Endothelial cell of umbilical vein (primary cell): ENCODE measurements at regions not wholly inside any gene's neighbourhood (a gene's known extent, or its start where the extent isn't known, plus 50 kb on each side); places are given as distances from the start of the nearest gene placed in this dataset.

Experiments used
- BruUV-seq: library from RNA; stranded (reverse); fragments of 400-500 nt; replicated peaks from 2 replicates; lab custom pipeline; 2021; lab: Mats Ljungman, UMichigan
- CTCF ChIA-PET: fragments of 300-600, 350-600 bp; sonication (Branson Sonifier 250); formaldehyde crosslinking; loops from one replicate; lab custom pipeline; 2021; ENCODE audit warnings: antibody characterized with exemption, inconsistent platforms; lab: Charles Lee
- POLR2A ChIA-PET: fragments of 300-600, 350-600 bp; sonication (Branson Sonifier 250); formaldehyde crosslinking; loops from one replicate; lab custom pipeline; 2021; ENCODE audit warnings: antibody characterized with exemption, inconsistent platforms; lab: Charles Lee
- DNase-seq: peaks from one replicate; pipeline ENCODE4 v3.0.0-alpha.2; 2011; ENCODE audit warnings: low read depth, low spot score
- FAIRE-seq: peaks from 2 replicates; lab custom pipeline; 2011; peaks lifted over from hg19 to GRCh38; lab: Jason Lieb, UNC
- H2AFZ ChIP-seq: 2 replicates; pipeline ENCODE4 v1.6.0; 2012; ENCODE audit warnings: low read depth, low read length, control low read depth, inconsistent platforms
- H3K27ac ChIP-seq: 2 replicates; pipeline ENCODE4 v1.5.1; 2011; ENCODE audit warnings: low read depth, mild to moderate bottlenecking, control low read depth, low read length, moderate library complexity; ENCODE audit not compliant: insufficient read depth
- H3K27me3 ChIP-seq, 2 experiments: 2 replicates each; pipeline versions ENCODE4 v1.6.0 to v1.6.1; 2011; ENCODE audit warnings: low read length in 2 of 2, mixed read lengths in 1 of 2; ENCODE audit not compliant: control insufficient read depth in 2 of 2, insufficient read depth in 2 of 2
- H3K36me3 ChIP-seq, 2 experiments: 2 replicates in 1 of 2; 3 replicates in 1 of 2; pipeline ENCODE4 v1.5.1; 2011; ENCODE audit warnings: low read length in 2 of 2, mild to moderate bottlenecking in 1 of 2, moderate library complexity in 1 of 2; ENCODE audit not compliant: control insufficient read depth in 2 of 2, insufficient read depth in 2 of 2; ENCODE audit errors: extremely low read depth in 1 of 2
- H3K4me1 ChIP-seq: 3 replicates; pipeline ENCODE4 v1.5.1; 2011; ENCODE audit warnings: mild to moderate bottlenecking, low read length; ENCODE audit not compliant: control insufficient read depth, insufficient read depth; ENCODE audit errors: extremely low read depth
- H3K4me2 ChIP-seq: 2 replicates; pipeline ENCODE4 v1.6.1; 2011; ENCODE audit warnings: low read length, control low read depth, mixed read lengths; ENCODE audit not compliant: insufficient read depth
- H3K4me3 ChIP-seq, 3 experiments: fragments of 200-600 bp in 1 of 3; sonication (generic), shearing (Covaris generic) in 1 of 3; replicated peaks in 1 of 3; 2 replicates each; pipeline ENCODE4 v1.5.1; 2011 to 2016; ENCODE audit warnings: control low read depth in 3 of 3, low read length in 3 of 3, mild to moderate bottlenecking in 2 of 3, inconsistent platforms in 1 of 3, low read depth in 1 of 3, moderate library complexity in 1 of 3; ENCODE audit not compliant: insufficient read depth in 1 of 3
- H3K79me2 ChIP-seq: 2 replicates; pipeline ENCODE4 v1.6.0; 2012; ENCODE audit warnings: low read length, inconsistent platforms; ENCODE audit not compliant: control insufficient read depth, insufficient read depth
- H3K9ac ChIP-seq: replicated peaks from 2 replicates; pipeline ENCODE3; 2011; ENCODE audit warnings: low read length, control low read depth; ENCODE audit not compliant: insufficient read depth; ENCODE audit errors: extremely low read depth
- H3K9me1 ChIP-seq: replicated peaks from 3 replicates; pipeline ENCODE4 v1.6.0; 2011; ENCODE audit warnings: mild to moderate bottlenecking, low read length; ENCODE audit not compliant: control insufficient read depth, insufficient read depth; ENCODE audit errors: extremely low read depth
- H3K9me3 ChIP-seq: replicated peaks from 2 replicates; pipeline ENCODE4 v1.5.1; 2012; ENCODE audit warnings: low read length, inconsistent platforms; ENCODE audit not compliant: control insufficient read depth, insufficient read depth
- H4K20me1 ChIP-seq: replicated peaks from 2 replicates; pipeline ENCODE3; 2011; ENCODE audit warnings: mild to moderate bottlenecking, low read length; ENCODE audit not compliant: control insufficient read depth, insufficient read depth; ENCODE audit errors: extremely low read depth
- EZH2 ChIP-seq: IDR thresholded peaks from 2 replicates; pipeline ENCODE4 v1.6.1; 2012; ENCODE audit warnings: borderline replicate concordance, low read depth, mild to moderate bottlenecking, moderate library complexity, low read length, inconsistent platforms; ENCODE audit not compliant: severe bottlenecking
- FOS ChIP-seq: IDR thresholded peaks from 2 replicates; pipeline ENCODE4 v1.6.1; 2011; ENCODE audit warnings: mild to moderate bottlenecking, low read length, moderate library complexity, borderline replicate concordance; ENCODE audit not compliant: insufficient read depth
- GATA2 ChIP-seq: IDR thresholded peaks from 2 replicates; pipeline ENCODE4 v1.7.0; 2011; ENCODE audit warnings: low read depth, mild to moderate bottlenecking, moderate library complexity, mixed read lengths, low read length; ENCODE audit not compliant: insufficient read length, insufficient read depth
- JUN ChIP-seq: IDR thresholded peaks from 2 replicates; pipeline ENCODE4 v1.6.1; 2011; ENCODE audit warnings: borderline replicate concordance, low read depth; ENCODE audit not compliant: insufficient read length, insufficient read depth
- MYC ChIP-seq: IDR thresholded peaks from one replicate; pipeline ENCODE4 v1.6.1; 2011; ENCODE audit warnings: mild to moderate bottlenecking, low read depth, low read length
- POLR2A ChIP-seq: IDR thresholded peaks from 2 replicates; pipeline ENCODE4 v1.6.1; 2012; ENCODE audit warnings: low read depth, mild to moderate bottlenecking, control low read depth, low read length
- POLR2AphosphoS5 ChIP-seq: IDR thresholded peaks from 2 replicates; pipeline ENCODE4 v1.6.1; 2012; ENCODE audit warnings: low read depth, mild to moderate bottlenecking, control low read depth, low read length, moderate library complexity; ENCODE audit not compliant: insufficient read depth
- dilution Hi-C: fragments of 300-500 bp; cut with MboI; formaldehyde crosslinking; loops from one replicate; pipeline ENCODE4 v1.15.0; 2019; ENCODE audit warnings: low sequenced_read_pairs; ENCODE audit not compliant: extremely low pct_ligation_motif_present
- intact Hi-C: fragments of 100-400 bp; cut with micrococcal nuclease; formaldehyde crosslinking; loops from one replicate; pipeline ENCODE4 v1.10.0; 2022
- TF ChIP-seq, protein P1 (sequence below): IDR thresholded peaks from 2 replicates; pipeline ENCODE4 v1.6.1; 2011; ENCODE audit not compliant: insufficient read depth, insufficient read length
- TF ChIP-seq, protein P2 (sequence below), 2 donors: IDR thresholded peaks; 1 replicate in 1 of 2; 2 replicates in 1 of 2; pipeline ENCODE4 v1.5.1; 2011; ENCODE audit warnings: low read length in 2 of 2, mild to moderate bottlenecking in 2 of 2, moderate library complexity in 2 of 2, control low read depth in 1 of 2, inconsistent platforms in 1 of 2, low read depth in 1 of 2; ENCODE audit not compliant: insufficient read depth in 1 of 2; ENCODE audit errors: extremely low read depth in 1 of 2

GRCh38 chr20:11651647-11652046 is 266.0 kb upstream of the BTBD3 start:
- Histone ChIP-seq H2AFZ (no peak overlapping the region), H3K9me1 (no peaks in the 10 kb centered on the region), H3K4me3 (no peak overlapping the region), H3K79me2 (no peaks in the 10 kb centered on the region), H3K36me3 (no peaks in the 10 kb centered on the region), H3K27me3 (no peaks in the 10 kb centered on the region), H3K27ac (no peak overlapping the region), H3K9ac (no peak overlapping the region), H3K4me2 (no peak overlapping the region), H3K4me1 (no peaks in the 10 kb centered on the region), H3K9me3 (no peaks in the 10 kb centered on the region), H4K20me1 (no peaks in the 10 kb centered on the region)
- CTCF ChIA-PET, result no interaction called here
- intact Hi-C loops, result no loop called here
- BruUV-seq, result no TSS peak
- FAIRE-seq (no peak), DNase-seq (no peak)
- TF ChIP-seq JUN (no peak), POLR2A (no peak), EZH2 (no peak), GATA2 (no peak), MYC (no peak), POLR2AphosphoS5 (no peak), FOS (no peak)
- TF ChIP-seq, protein P1, sequence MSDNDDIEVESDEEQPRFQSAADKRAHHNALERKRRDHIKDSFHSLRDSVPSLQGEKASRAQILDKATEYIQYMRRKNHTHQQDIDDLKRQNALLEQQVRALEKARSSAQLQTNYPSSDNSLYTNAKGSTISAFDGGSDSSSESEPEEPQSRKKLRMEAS, result no peak
- TF ChIP-seq, protein P2, sequence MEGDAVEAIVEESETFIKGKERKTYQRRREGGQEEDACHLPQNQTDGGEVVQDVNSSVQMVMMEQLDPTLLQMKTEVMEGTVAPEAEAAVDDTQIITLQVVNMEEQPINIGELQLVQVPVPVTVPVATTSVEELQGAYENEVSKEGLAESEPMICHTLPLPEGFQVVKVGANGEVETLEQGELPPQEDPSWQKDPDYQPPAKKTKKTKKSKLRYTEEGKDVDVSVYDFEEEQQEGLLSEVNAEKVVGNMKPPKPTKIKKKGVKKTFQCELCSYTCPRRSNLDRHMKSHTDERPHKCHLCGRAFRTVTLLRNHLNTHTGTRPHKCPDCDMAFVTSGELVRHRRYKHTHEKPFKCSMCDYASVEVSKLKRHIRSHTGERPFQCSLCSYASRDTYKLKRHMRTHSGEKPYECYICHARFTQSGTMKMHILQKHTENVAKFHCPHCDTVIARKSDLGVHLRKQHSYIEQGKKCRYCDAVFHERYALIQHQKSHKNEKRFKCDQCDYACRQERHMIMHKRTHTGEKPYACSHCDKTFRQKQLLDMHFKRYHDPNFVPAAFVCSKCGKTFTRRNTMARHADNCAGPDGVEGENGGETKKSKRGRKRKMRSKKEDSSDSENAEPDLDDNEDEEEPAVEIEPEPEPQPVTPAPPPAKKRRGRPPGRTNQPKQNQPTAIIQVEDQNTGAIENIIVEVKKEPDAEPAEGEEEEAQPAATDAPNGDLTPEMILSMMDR (IDR thresholded peaks at IDR 0.05; ENCODE audit: extremely low read depth in 1 of 2, insufficient read depth in 1 of 2, low read depth in 1 of 2, low read length in 2 of 2), result no peak
- dilution Hi-C loops, result no loop called here
- POLR2A ChIA-PET, result no interaction called here
